ENCODE measurements at regions not wholly inside any gene's neighbourhood (a gene's known extent, or its start where the extent isn't known, plus 50 kb on each side); places are given as distances from the start of the nearest gene placed in this dataset.

DNA sequence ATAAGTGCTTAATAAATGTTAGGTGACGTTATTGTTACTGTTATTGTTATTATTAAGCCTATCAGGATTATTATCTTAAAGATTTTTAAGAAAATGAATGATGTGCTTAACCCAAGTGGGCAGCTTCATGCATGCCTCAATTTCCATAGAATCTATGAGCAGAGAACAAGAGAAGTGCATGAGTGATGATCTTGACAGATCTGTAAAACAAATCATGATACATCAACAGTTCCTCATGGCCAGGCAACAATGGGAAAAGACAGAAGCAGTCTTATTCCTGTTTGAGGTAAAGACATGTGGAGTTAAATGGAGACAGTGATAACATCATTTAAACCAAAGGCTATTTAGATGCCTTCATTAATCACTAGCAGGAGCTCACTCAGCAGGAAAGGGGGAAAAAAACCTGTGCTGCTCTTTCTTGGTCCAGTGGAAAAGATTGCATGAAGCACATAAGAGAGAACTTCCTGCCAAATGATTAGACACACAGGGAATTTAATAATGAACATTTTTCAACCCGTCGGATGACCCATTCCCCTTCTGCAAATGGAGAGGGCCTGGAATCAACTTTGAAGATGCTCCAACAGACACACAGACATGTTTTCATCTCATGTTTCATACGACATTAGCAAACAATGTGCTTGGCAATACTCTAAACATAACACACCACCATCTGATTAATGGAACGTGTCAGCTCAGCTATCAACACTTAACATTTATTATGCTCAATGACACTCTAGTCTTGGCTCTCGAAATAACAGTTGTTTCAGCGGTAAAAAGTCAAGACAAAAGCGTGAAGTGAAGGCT is 212.2 kb upstream of the LRRN1 start:
- DNase-seq (ENCODE audit: low spot score in 2 of 2): no peak
- intact Hi-C loops (cut with DNase I): no loop called here
- H3K36me3 ChIP-seq: no peaks in the 10 kb centered on the region

GRCh38 chr3:3586336-3586735 is 212.9 kb upstream of the LRRN1 start:
- H3K27me3 ChIP-seq: no peaks in the 10 kb centered on the region
- DNase-seq (ENCODE audit: low spot score in 2 of 2): no peak
- no peak for TF ChIP-seq CTCF (IDR thresholded peaks at IDR 0.05)

More for the DNA sequence above, 212.2 kb upstream of the LRRN1 start:
- H3K9me3 ChIP-seq: no peaks in the 10 kb centered on the region
- no peaks in the 10 kb centered on the region for H3K27me3 ChIP-seq
- H3K27ac ChIP-seq: no peak overlapping the region
- no peak overlapping the region for H3K4me3 ChIP-seq
- peaks cover 0 to 5% of the 10 kb centered on the region in 2 donors for H3K4me1 ChIP-seq
- no peak for TF ChIP-seq CTCF (IDR thresholded peaks at IDR 0.05)

DNA sequence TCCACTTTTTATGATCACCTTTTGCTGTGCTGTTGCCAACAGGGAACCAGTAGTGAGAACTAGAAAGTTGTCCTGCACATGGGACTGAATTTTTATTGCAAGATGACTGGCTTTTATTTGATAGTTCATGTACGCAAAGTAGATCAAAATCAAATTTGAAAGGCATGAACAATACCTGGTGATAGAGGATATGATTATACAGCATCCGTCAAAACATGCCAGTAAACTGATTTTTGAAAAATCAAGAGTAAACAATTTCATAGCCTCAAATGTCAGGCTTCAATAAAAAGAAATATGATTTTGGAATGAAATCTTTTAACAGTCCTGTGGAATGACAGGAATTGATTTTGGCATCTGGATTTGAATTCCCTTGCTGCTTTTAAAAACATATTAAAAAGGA is 219.6 kb upstream of the LRRN1 start:
- DNase-seq (ENCODE audit: low spot score in 2 of 2): no peak
- Histone ChIP-seq H3K27me3 (no peaks in the 10 kb centered on the region), H3K4me3 (no peak overlapping the region), H3K4me1 (no peaks in the 10 kb centered on the region), H3K27ac (no peak overlapping the region), H3K9me3 (no peaks in the 10 kb centered on the region), H3K36me3 (no peaks in the 10 kb centered on the region)
- intact Hi-C loops (cut with DNase I): no loop called here
- no peak for TF ChIP-seq CTCF (IDR thresholded peaks at IDR 0.05)

More at GRCh38 chr3:3586336-3586735, 212.9 kb upstream of the LRRN1 start:
- H3K4me1 ChIP-seq: peaks cover 0 to 5% of the 10 kb centered on the region in 2 donors
- H3K36me3 ChIP-seq: no peaks in the 10 kb centered on the region
- no peaks in the 10 kb centered on the region for H3K9me3 ChIP-seq
- intact Hi-C loops (cut with DNase I): no loop called here
- H3K4me3 ChIP-seq: no peak overlapping the region
- no peak overlapping the region for H3K27ac ChIP-seq

DNA sequence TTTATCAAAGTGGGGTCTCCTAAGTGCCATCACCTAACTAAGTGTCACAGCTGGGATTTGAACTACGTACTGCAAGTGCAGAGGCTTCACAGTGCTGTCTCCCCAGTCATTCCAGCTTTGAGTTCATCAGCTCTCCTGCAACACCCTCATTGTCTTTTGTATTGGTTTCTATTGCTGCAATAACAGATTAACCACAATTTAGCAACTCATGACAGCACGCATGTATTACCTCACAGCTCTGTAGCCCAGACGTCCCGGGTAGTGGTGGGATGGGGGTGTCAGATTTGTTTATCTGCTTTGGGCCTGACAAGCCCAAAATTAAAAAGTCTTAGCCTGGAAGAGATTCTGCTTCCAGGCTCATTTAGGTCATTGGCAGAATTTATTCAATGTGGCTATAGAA is 220.5 kb upstream of the LRRN1 start:
- H3K4me1 ChIP-seq: no peaks in the 10 kb centered on the region
- TF ChIP-seq CTCF (IDR thresholded peaks at IDR 0.05): no peak
- H3K27ac ChIP-seq: no peak overlapping the region
- H3K27me3 ChIP-seq: no peaks in the 10 kb centered on the region
- intact Hi-C loops (cut with DNase I): no loop called here
- no peaks in the 10 kb centered on the region for H3K36me3 ChIP-seq
- no peak for DNase-seq (ENCODE audit: low spot score in 2 of 2)
- H3K4me3 ChIP-seq: no peak overlapping the region
- H3K9me3 ChIP-seq: no peaks in the 10 kb centered on the region

DNA sequence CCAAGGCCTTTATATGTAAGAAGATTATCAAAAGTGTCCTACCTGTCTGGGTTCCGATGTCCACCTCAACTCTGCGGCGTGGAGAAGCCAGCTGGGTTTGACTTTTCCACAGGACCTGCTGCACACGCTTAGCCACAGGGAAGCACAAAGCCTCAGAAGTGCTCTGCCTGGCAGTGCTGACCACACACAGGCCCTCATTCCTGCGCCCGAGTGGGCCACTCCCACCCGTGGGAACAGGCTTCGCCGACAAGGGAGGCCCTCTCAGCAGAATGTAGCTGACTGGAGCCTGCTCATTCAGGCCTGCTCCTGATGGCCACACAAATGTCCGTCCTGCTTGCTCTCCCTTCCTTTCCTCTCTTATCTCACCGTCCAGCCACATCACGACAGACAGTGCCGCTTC is 221.4 kb upstream of the LRRN1 start:
- TF ChIP-seq CTCF (IDR thresholded peaks at IDR 0.05): no peak
- H3K27me3 ChIP-seq: no peaks in the 10 kb centered on the region
- H3K9me3 ChIP-seq: no peaks in the 10 kb centered on the region
- DNase-seq (ENCODE audit: low spot score in 2 of 2): no peak
- intact Hi-C loops (cut with DNase I): no loop called here
- no peaks in the 10 kb centered on the region for H3K36me3 ChIP-seq
- H3K27ac ChIP-seq: no peak overlapping the region
- no peak overlapping the region for H3K4me3 ChIP-seq
- no peaks in the 10 kb centered on the region for H3K4me1 ChIP-seq
